ENCODE measurements at regions not wholly inside any gene's neighbourhood (a gene's known extent, or its start where the extent isn't known, plus 50 kb on each side); places are given as distances from the start of the nearest gene placed in this dataset.

GRCh38 chr10:89963451-89964102, 262.2 kb downstream of the KIF20B start:
- DNase-seq (ENCODE audit: extremely low spot score in 2 of 2): no peak
- no peaks in the 10 kb centered on the region for H3K36me3 ChIP-seq
- H3K4me3 ChIP-seq: no peak overlapping the region
- H3K27me3 ChIP-seq: no peaks in the 10 kb centered on the region
- no peaks in the 10 kb centered on the region for H3K4me1 ChIP-seq
- TF ChIP-seq CTCF (IDR thresholded peaks at IDR 0.05): no peak
- no peak for TF ChIP-seq POLR2A (IDR thresholded peaks at IDR 0.05)
- no peak overlapping the region for H3K27ac ChIP-seq
- no peaks in the 10 kb centered on the region for H3K9me3 ChIP-seq
- intact Hi-C loops (cut with DNase I): no loop called here

- Histone ChIP-seq H3K4me1 (no peaks in the 10 kb centered on the region), H3K36me3 (no peaks in the 10 kb centered on the region), H3K27ac (no peak overlapping the region), H3K4me3 (no peak overlapping the region), H3K9me3 (no peaks in the 10 kb centered on the region), H3K27me3 (no peaks in the 10 kb centered on the region)
- no peak for DNase-seq (ENCODE audit: extremely low spot score in 2 of 2)
- intact Hi-C loops (cut with DNase I): no loop called here
- TF ChIP-seq CTCF (IDR thresholded peaks at IDR 0.05) (no peak), POLR2AphosphoS5 (IDR thresholded peaks at IDR 0.05; ENCODE audit: insufficient read depth in 1 of 2, low read depth in 1 of 2) (no peak), POLR2A (IDR thresholded peaks at IDR 0.05) (no peak)
Observed at GRCh38 chr10:89966211-89966610, 264.8 kb downstream of the KIF20B start.

GRCh38 chr10:89973326-89973725, 271.9 kb downstream of the KIF20B start:
- Histone ChIP-seq H3K4me3 (no peak overlapping the region), H3K4me1 (no peaks in the 10 kb centered on the region), H3K27me3 (no peaks in the 10 kb centered on the region), H3K36me3 (no peaks in the 10 kb centered on the region), H3K9me3 (no peaks in the 10 kb centered on the region), H3K27ac (no peak overlapping the region)
- DNase-seq (ENCODE audit: extremely low spot score in 2 of 2): no peak
- no peak for TF ChIP-seq POLR2AphosphoS5 (IDR thresholded peaks at IDR 0.05; ENCODE audit: insufficient read depth in 1 of 2, low read depth in 1 of 2)
- TF ChIP-seq POLR2A (IDR thresholded peaks at IDR 0.05): no peak
- no peak for TF ChIP-seq CTCF (IDR thresholded peaks at IDR 0.05)
- intact Hi-C loops (cut with DNase I): no loop called here

GRCh38 chr10:89975071-89975470, 273.7 kb downstream of the KIF20B start:
- no peaks in the 10 kb centered on the region for H3K4me1 ChIP-seq

GRCh38 chr10:89975771-89976170, 274.4 kb downstream of the KIF20B start:
- no peaks in the 10 kb centered on the region for H3K4me1 ChIP-seq
- H3K36me3 ChIP-seq: no peaks in the 10 kb centered on the region
- DNase-seq (ENCODE audit: extremely low spot score in 2 of 2): no peak
- H3K9me3 ChIP-seq: no peaks in the 10 kb centered on the region
- no peak overlapping the region for H3K27ac ChIP-seq
- no peak for TF ChIP-seq CTCF (IDR thresholded peaks at IDR 0.05)
- no peak for TF ChIP-seq POLR2A (IDR thresholded peaks at IDR 0.05)
- TF ChIP-seq POLR2AphosphoS5 (IDR thresholded peaks at IDR 0.05; ENCODE audit: insufficient read depth in 1 of 2, low read depth in 1 of 2): no peak
- H3K4me3 ChIP-seq: no peak overlapping the region
- no peaks in the 10 kb centered on the region for H3K27me3 ChIP-seq
- intact Hi-C loops (cut with DNase I): no loop called here

More at GRCh38 chr10:89975071-89975470, 273.7 kb downstream of the KIF20B start:
- intact Hi-C loops (cut with DNase I): no loop called here
- Histone ChIP-seq H3K27me3 (no peaks in the 10 kb centered on the region), H3K9me3 (no peaks in the 10 kb centered on the region), H3K4me3 (no peak overlapping the region), H3K27ac (no peak overlapping the region), H3K36me3 (no peaks in the 10 kb centered on the region)
- TF ChIP-seq CTCF (IDR thresholded peaks at IDR 0.05): no peak
- no peak for DNase-seq (ENCODE audit: extremely low spot score in 2 of 2)

Data from vagina (tissue), 2 donors.